ENCODE measurements at regions not wholly inside any gene's neighbourhood (a gene's known extent, or its start where the extent isn't known, plus 50 kb on each side); places are given as distances from the start of the nearest gene placed in this dataset.
"Not testable (repeated sequence)": the region's sequence is repeated elsewhere in the genome, so short reads cannot be mapped to it uniquely, and the experiment has no call there.

DNA sequence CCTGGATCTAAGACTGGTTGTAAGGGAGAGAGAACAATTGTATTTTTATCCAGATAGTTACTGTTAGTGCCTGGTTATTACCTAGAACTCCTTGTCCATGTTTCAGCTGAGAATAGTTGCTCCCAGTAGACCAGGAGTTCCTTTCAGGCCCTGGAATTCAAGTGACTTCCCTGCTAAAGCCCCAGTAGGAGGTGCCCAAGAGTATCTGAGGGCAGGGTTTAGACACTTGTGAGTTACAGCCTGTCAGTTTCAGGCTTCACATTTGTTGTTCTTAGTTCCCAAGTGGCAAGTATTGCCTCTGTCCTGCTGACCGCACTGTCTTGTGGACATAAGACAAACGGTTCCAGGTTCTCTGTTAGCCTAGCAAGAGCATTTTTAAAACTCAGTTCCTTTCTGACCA lies 743.9 kb upstream of the SEMA6A start:
- CTCF ChIA-PET = no interaction called here
- POLR2A ChIA-PET = no interaction called here
- ATAC-seq = no peak
- TF ChIP-seq, protein P1, sequence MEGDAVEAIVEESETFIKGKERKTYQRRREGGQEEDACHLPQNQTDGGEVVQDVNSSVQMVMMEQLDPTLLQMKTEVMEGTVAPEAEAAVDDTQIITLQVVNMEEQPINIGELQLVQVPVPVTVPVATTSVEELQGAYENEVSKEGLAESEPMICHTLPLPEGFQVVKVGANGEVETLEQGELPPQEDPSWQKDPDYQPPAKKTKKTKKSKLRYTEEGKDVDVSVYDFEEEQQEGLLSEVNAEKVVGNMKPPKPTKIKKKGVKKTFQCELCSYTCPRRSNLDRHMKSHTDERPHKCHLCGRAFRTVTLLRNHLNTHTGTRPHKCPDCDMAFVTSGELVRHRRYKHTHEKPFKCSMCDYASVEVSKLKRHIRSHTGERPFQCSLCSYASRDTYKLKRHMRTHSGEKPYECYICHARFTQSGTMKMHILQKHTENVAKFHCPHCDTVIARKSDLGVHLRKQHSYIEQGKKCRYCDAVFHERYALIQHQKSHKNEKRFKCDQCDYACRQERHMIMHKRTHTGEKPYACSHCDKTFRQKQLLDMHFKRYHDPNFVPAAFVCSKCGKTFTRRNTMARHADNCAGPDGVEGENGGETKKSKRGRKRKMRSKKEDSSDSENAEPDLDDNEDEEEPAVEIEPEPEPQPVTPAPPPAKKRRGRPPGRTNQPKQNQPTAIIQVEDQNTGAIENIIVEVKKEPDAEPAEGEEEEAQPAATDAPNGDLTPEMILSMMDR (IDR thresholded peaks at IDR 0.05) = no peak
- Mint-ChIP-seq H3K27me3 (no peaks in the 10 kb centered on the region), H3K4me1 (ENCODE audit: low read depth) (no peaks in the 10 kb centered on the region), H3K27ac (no peak overlapping the region), H3K9me3 (no peaks in the 10 kb centered on the region), H3K4me3 (no peak overlapping the region), H3K36me3 (ENCODE audit: low read depth) (no peaks in the 10 kb centered on the region)
- intact Hi-C loops (cut with micrococcal nuclease) = no loop called here
- no peak for DNase-seq

DNA sequence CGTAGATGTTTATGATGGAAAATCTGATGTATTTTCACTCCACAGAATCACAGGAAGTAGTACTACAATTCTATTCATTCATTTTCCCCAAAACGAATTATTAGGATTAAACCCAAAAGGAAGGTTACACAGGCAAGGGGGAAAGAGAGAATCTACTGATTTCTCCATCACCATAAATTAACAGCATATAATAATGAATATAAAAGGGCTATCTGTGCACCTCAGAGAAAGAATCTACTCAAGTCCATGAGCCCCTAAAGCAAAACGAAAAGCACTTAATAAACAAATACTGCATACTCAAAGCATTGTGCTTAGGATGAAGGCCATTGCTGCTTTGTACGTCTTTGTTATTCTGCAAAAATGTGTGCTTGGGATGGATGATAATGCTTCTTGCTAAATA lies 740.5 kb upstream of the SEMA6A start:
- H3K4me3 Mint-ChIP-seq = no peak overlapping the region
- H3K27me3 Mint-ChIP-seq = no peaks in the 10 kb centered on the region
- H3K36me3 Mint-ChIP-seq (ENCODE audit: low read depth) = no peaks in the 10 kb centered on the region
- H3K4me1 Mint-ChIP-seq (ENCODE audit: low read depth) = no peaks in the 10 kb centered on the region
- DNase-seq = no peak
- ChIA-PET POLR2A (no interaction called here), CTCF (no interaction called here)
- intact Hi-C loops (cut with micrococcal nuclease) = no loop called here
- H3K9me3 Mint-ChIP-seq = peaks cover 2% of the 10 kb centered on the region
- TF ChIP-seq, protein P1 (IDR thresholded peaks at IDR 0.05) = no peak
- no peak overlapping the region for H3K27ac Mint-ChIP-seq
- ATAC-seq = no peak

DNA sequence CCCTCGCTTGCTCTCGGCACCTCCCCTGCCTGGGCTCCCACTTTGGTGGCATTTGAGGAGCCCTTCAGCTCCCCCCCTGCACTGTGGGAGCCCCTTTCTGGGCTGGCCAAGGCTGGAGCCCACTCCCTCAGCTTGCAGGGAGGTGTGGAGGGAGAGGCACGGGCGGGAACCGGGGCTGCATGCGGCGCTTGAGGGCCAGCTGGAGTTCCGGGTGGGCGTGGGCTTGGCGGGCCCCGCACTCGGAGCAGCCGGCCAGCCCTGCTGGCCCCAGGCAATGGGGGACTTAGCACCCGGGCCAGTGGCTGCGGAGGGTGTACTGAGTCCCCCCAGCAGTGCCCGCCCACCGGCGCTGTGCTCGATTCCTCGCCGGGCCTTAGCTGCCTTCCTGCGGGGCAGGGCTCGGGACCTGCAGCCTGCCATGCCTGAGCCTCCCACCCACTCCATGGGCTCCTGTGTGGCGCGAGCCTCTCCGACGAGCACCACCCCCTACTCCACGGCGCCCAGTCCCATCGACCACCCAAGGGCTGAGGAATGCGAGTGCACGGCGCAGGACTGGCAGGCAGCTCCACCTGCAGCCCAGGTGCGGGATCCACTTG lies 730.0 kb upstream of the SEMA6A start:
- CTCF ChIA-PET; H3K4me1 Mint-ChIP-seq (ENCODE audit: low read depth); DNase-seq: not testable (repeated sequence)

DNA sequence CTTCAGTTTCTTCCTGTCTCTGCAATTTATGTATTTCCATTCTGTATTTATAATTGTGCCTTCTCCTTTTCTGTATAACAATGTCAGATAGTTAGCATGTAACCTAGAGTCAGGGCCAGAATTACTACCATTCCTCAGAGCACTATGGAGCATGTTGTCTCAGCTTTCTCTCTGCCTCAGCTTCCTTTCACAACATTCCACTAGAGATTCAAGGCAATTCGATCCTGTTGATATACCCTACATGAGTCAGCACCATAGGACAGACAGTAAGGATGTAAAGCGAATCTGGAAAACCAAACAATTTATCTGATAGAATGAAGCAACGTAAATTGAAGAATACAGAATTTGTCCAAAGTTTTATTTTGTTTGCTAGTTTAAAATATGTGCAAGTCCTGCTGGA lies 728.3 kb upstream of the SEMA6A start:
- TF ChIP-seq, protein P1 (IDR thresholded peaks at IDR 0.05) = no peak
- intact Hi-C loops (cut with micrococcal nuclease) = no loop called here
- Mint-ChIP-seq H3K9me3 (peaks cover 1% of the 10 kb centered on the region), H3K27ac (no peak overlapping the region), H3K27me3 (no peaks in the 10 kb centered on the region), H3K4me1 (ENCODE audit: low read depth) (no peaks in the 10 kb centered on the region), H3K4me3 (no peak overlapping the region), H3K36me3 (ENCODE audit: low read depth) (no peaks in the 10 kb centered on the region)
- POLR2A ChIA-PET = no interaction called here
- CTCF ChIA-PET = no interaction called here
- no peak for DNase-seq
- ATAC-seq = no peak

More for the DNA sequence above, 730.0 kb upstream of the SEMA6A start:
- H3K27me3 Mint-ChIP-seq; intact Hi-C loops (cut with micrococcal nuclease); H3K4me3 Mint-ChIP-seq; ATAC-seq; H3K9me3 Mint-ChIP-seq; H3K36me3 Mint-ChIP-seq (ENCODE audit: low read depth); H3K27ac Mint-ChIP-seq; POLR2A ChIA-PET: not testable (repeated sequence)

DNA sequence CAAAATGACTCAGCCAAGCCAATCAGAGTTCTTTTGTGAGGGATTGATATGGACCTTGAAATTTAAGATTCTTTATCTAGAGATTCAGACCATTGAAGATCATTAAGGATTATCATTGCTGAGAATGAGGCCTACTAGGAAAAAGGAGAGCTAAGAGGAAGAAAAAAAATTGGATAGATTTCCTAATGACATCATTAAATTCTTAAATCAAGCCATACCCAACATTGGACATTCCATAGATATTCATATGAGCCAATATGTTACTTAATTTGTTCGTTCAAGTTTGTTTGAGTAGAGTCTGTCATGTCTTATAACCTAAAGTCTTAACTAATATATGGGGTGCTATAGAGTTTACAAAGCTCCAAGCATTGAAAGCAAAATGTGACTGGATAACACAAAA lies 727.9 kb upstream of the SEMA6A start:
- TF ChIP-seq, protein P1 (IDR thresholded peaks at IDR 0.05) = no peak
- no peaks in the 10 kb centered on the region for H3K27me3 Mint-ChIP-seq
- intact Hi-C loops (cut with micrococcal nuclease) = no loop called here
- ATAC-seq (no peak), DNase-seq (no peak)
- POLR2A ChIA-PET = no interaction called here
- no peaks in the 10 kb centered on the region for H3K4me1 Mint-ChIP-seq (ENCODE audit: low read depth)
- no peaks in the 10 kb centered on the region for H3K36me3 Mint-ChIP-seq (ENCODE audit: low read depth)
- H3K27ac Mint-ChIP-seq = no peak overlapping the region
- H3K9me3 Mint-ChIP-seq = peaks cover 1% of the 10 kb centered on the region
- CTCF ChIA-PET = no interaction called here
- H3K4me3 Mint-ChIP-seq = no peak overlapping the region

DNA sequence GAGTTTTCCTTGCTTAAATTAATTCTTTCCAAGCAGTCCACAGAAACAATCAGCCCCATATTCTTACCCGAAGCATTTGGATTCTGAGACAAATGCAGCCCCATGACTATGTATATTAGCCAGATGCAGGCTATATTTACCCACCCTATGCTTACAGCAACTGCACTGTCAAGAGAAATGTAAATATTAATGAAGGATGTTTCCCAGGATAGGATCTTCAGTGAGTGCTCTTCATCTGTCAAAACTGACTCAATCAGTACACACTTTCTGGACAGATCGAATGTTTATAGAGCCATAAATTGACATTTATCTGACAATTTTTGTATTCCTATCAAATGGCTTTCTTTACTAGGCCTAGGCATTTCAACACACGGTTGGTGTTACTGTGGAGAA lies 725.3 kb upstream of the SEMA6A start:
- Mint-ChIP-seq H3K9me3 (no peaks in the 10 kb centered on the region), H3K27ac (no peak overlapping the region), H3K4me3 (no peak overlapping the region), H3K27me3 (no peaks in the 10 kb centered on the region), H3K36me3 (ENCODE audit: low read depth) (no peaks in the 10 kb centered on the region), H3K4me1 (ENCODE audit: low read depth) (no peaks in the 10 kb centered on the region)
- ChIA-PET CTCF (no interaction called here), POLR2A (no interaction called here)
- intact Hi-C loops (cut with micrococcal nuclease) = no loop called here
- TF ChIP-seq, protein P1 (IDR thresholded peaks at IDR 0.05) = no peak
- DNase-seq = no peak
- ATAC-seq = no peak
